K562 (cell line): ENCODE measurements at regions not wholly inside any gene's neighbourhood (a gene's known extent, or its start where the extent isn't known, plus 50 kb on each side); places are given as distances from the start of the nearest gene placed in this dataset.

Experiments used
- TBP ChIP-seq: optimal IDR thresholded peaks from 2 replicates; pipeline ENCODE3; 2011; ENCODE audit warnings: low read depth, low read length, improper control_type of control experiment
- ZBTB8A ChIP-seq: fragments of 450-650 bp; IDR thresholded peaks from 2 replicates; pipeline ENCODE4 v1.6.1; 2018; ENCODE audit warnings: mild to moderate bottlenecking, moderate library complexity; ENCODE audit not compliant: partially characterized antibody

GRCh38 chr12:46547421-46548354 lies 175.1 kb upstream of the SLC38A2 start:
- no peak for TF ChIP-seq ZBTB8A
- TF ChIP-seq TBP, result no peak
